Nephron progenitor cell (in vitro differentiated cells): ENCODE measurements at regions not wholly inside any gene's neighbourhood (a gene's known extent, or its start where the extent isn't known, plus 50 kb on each side); places are given as distances from the start of the nearest gene placed in this dataset.
"Not testable (repeated sequence)": the region's sequence is repeated elsewhere in the genome, so short reads cannot be mapped to it uniquely, and the experiment has no call there.

Source experiments
- DNase-seq: peaks from one replicate; pipeline ENCODE4 v3.0.0; 2021
- H3K27ac Mint-ChIP-seq: 2 replicates; pipeline ENCODE4 v1.8.0; 2021; ENCODE audit warnings: mild to moderate bottlenecking, moderate library complexity, mixed read lengths
- H3K27me3 Mint-ChIP-seq: 2 replicates; pipeline ENCODE4 v1.8.0; 2021; ENCODE audit warnings: mild to moderate bottlenecking, low read depth, mixed read lengths; ENCODE audit not compliant: poor library complexity
- H3K36me3 Mint-ChIP-seq: 2 replicates; pipeline ENCODE4 v1.8.0; 2021; ENCODE audit warnings: low read depth, mixed read lengths
- H3K4me1 Mint-ChIP-seq: 2 replicates; pipeline ENCODE4 v1.8.0; 2021; ENCODE audit warnings: mixed read lengths
- H3K4me3 Mint-ChIP-seq: 2 replicates; pipeline ENCODE4 v1.8.0; 2021; ENCODE audit warnings: mild to moderate bottlenecking, moderate library complexity, mixed read lengths
- H3K9me3 Mint-ChIP-seq: 2 replicates; pipeline ENCODE4 v1.8.0; 2021; ENCODE audit warnings: mild to moderate bottlenecking, moderate library complexity, mixed read lengths
- TF ChIP-seq, protein P1 (sequence below): fragments of 200-600 bp; sonication (generic); IDR thresholded peaks from 2 replicates; pipeline ENCODE4 v1.5.0; 2021; ENCODE audit warnings: antibody characterized with exemption

DNA sequence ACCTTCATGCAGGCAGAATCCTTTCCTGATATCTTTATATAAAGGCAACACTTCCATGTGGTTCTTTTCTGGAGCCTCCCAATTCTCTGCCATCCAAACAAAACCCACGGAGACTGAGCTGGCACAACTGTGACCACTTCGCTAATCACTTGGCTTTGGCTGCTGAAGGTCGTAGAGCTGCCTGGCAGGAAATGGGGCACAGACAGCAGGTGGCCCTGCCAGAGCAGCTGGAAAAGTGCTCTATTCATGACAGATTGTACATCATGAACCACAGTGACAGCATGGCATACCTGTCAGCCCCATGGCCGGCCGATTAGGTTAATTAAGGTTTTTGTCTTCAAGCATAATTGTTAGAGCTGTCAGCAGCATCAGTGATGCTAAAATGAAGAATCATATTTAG, 141.9 kb upstream of the ANKRD55 start:
- Mint-ChIP-seq H3K36me3 (peaks cover 18% of the 10 kb centered on the region), H3K4me3 (no peak overlapping the region), H3K4me1 (no peaks in the 10 kb centered on the region), H3K27ac (no peak overlapping the region), H3K27me3 (peaks cover 3% of the 10 kb centered on the region), H3K9me3 (peaks cover 56% of the 10 kb centered on the region)
- DNase-seq, result no peak
- TF ChIP-seq, protein P1, sequence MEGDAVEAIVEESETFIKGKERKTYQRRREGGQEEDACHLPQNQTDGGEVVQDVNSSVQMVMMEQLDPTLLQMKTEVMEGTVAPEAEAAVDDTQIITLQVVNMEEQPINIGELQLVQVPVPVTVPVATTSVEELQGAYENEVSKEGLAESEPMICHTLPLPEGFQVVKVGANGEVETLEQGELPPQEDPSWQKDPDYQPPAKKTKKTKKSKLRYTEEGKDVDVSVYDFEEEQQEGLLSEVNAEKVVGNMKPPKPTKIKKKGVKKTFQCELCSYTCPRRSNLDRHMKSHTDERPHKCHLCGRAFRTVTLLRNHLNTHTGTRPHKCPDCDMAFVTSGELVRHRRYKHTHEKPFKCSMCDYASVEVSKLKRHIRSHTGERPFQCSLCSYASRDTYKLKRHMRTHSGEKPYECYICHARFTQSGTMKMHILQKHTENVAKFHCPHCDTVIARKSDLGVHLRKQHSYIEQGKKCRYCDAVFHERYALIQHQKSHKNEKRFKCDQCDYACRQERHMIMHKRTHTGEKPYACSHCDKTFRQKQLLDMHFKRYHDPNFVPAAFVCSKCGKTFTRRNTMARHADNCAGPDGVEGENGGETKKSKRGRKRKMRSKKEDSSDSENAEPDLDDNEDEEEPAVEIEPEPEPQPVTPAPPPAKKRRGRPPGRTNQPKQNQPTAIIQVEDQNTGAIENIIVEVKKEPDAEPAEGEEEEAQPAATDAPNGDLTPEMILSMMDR, result no peak

GRCh38 chr5:56372491-56372890, 139.4 kb upstream of the ANKRD55 start:
- H3K27me3 Mint-ChIP-seq, H3K27ac Mint-ChIP-seq, H3K4me3 Mint-ChIP-seq, DNase-seq: not testable (repeated sequence)
- Mint-ChIP-seq H3K36me3 (peaks cover 18% of the 10 kb centered on the region), H3K9me3 (peaks cover 56% of the 10 kb centered on the region), H3K4me1 (peaks cover 11% of the 10 kb centered on the region)

GRCh38 chr5:56369361-56369811, 136.3 kb upstream of the ANKRD55 start:
- Mint-ChIP-seq H3K4me1 (peaks cover 15% of the 10 kb centered on the region), H3K9me3 (peaks cover 30% of the 10 kb centered on the region), H3K27me3 (no peaks in the 10 kb centered on the region), H3K27ac (no peak overlapping the region), H3K4me3 (no peak overlapping the region), H3K36me3 (peaks cover 8% of the 10 kb centered on the region)
- DNase-seq, result no peak
- TF ChIP-seq, protein P1, result no peak

GRCh38 chr5:56367748-56368147, 134.6 kb upstream of the ANKRD55 start:
- H3K27me3 Mint-ChIP-seq, result peaks cover 2% of the 10 kb centered on the region
- DNase-seq, result no peak
- peaks cover 15% of the 10 kb centered on the region for H3K4me1 Mint-ChIP-seq
- peaks cover 2% of the 10 kb centered on the region for H3K36me3 Mint-ChIP-seq
- TF ChIP-seq, protein P1, result no peak
- H3K4me3 Mint-ChIP-seq, result no peak overlapping the region
- H3K9me3 Mint-ChIP-seq, result peaks cover 24% of the 10 kb centered on the region
- H3K27ac Mint-ChIP-seq, result no peak overlapping the region

DNA sequence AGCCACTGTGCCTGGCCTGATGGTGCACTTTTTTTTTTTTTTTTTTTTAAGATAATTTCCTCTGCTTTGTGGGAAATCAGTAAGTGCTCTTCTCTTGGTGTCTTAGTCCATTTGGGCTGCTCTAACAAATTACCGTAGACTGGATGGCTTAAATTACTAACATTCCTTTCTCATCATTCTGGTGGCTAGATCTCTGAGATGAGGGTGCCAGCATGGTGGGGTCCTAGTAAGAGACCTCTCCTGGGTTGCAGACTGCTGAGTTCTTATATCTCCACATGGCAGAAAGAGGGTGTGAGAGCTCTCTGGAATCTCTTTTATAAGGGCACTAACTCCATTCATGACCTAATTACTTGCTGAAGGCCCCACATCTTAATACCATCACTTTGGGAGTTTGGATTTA, 133.9 kb upstream of the ANKRD55 start:
- DNase-seq, result no peak
- H3K27ac Mint-ChIP-seq, result peak overlapping the region; percentile 82
- H3K36me3 Mint-ChIP-seq, result peaks cover 5% of the 10 kb centered on the region

GRCh38 chr5:56361398-56361797, 128.3 kb upstream of the ANKRD55 start:
- Mint-ChIP-seq H3K9me3 (peaks cover 29% of the 10 kb centered on the region), H3K4me3 (no peak overlapping the region), H3K4me1 (peaks cover 37% of the 10 kb centered on the region), H3K27ac (peak overlapping the region; percentile 55), H3K27me3 (peaks cover 6% of the 10 kb centered on the region), H3K36me3 (peaks cover 10% of the 10 kb centered on the region)
- TF ChIP-seq, protein P1, result no peak
- no peak for DNase-seq

More for the DNA sequence above, 133.9 kb upstream of the ANKRD55 start:
- peaks cover 6% of the 10 kb centered on the region for H3K27me3 Mint-ChIP-seq
- H3K4me3 Mint-ChIP-seq, result no peak overlapping the region
- H3K9me3 Mint-ChIP-seq, result peaks cover 25% of the 10 kb centered on the region
- TF ChIP-seq, protein P1, result no peak
- peaks cover 15% of the 10 kb centered on the region for H3K4me1 Mint-ChIP-seq
